GM21367 (cell line): ENCODE measurements at regions not wholly inside any gene's neighbourhood (a gene's known extent, or its start where the extent isn't known, plus 50 kb on each side); places are given as distances from the start of the nearest gene placed in this dataset.
"Not testable (repeated sequence)": the region's sequence is repeated elsewhere in the genome, so short reads cannot be mapped to it uniquely, and the experiment has no call there.

Source experiments
- ATAC-seq: cut with Tn5 transposase; IDR thresholded peaks from one replicate; pipeline ENCODE4 v1.9.1; 2021; ENCODE audit not compliant: unreplicated experiment

DNA sequence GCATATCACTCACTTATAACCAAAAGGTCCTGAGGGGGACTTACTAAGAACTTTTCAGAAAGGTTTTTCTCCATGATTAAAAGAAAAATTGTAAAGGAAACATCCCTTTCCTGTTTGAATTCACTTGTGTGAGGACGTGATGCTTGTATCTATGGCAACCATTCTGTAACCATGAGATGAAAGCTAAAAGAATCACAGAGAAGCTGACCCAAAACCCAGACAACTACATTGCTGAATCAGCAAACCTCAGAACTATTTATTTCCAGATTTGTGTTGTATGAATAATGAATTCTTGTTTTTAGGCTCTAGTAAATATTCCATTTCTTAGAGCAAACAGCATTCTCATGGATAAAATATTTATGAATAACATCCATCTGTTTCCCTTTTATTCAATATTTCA lies 91.2 kb downstream of the RCHY1 start:
- ATAC-seq = no peak

GRCh38 chr4:75412746-75413145 lies 101.5 kb downstream of the RCHY1 start:
- no peak for ATAC-seq

DNA sequence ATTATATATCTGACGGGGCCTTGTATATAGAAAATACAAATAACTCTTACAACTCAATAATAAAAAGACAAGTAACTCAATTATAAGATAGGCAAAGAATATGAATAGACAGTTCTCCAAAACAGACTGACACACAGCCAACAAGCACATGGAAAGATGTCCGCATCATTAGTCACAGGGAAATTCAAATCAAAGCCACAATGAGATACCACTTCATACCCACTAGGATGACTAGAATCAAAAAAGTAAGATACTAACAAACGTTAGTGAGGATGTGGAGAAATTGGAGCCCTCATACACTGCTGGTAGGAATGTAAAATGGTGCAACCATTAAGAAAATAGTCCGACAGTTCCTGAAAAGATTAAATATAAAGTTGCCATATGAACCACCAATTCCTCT lies 115.7 kb downstream of the RCHY1 start:
- no peak for ATAC-seq

DNA sequence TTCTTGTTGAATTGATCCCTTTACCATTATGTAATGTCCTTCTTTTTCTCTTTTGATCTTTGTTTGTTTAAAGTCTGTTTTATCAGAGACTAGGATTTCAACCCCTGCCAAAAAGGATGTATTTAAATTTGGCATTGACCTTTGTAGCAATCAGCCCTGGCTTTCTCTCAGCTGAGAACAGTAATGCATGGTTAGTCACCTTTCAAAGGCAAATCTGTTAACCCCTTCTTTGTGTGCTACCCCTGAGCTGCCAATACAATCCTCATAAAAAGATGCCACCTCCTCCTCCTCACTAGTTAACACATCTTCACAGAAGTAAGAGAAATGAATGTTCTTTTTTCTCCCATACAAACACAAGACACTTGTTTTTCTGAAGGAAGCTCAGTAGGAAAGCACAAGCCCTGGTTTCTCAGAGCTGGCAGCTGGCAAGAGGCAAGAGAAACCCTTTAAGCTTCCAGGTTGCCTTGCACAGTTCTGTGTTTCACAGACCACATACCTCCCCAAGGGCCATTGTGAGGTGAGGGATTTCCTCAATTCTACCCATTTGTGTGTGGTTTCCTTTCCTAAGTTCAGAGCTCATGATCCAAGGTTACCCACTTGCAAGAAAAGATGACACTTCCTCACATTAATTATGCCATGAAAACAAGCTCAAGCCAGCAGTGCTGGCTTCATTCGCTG lies 122.6 kb downstream of the RCHY1 start:
- ATAC-seq = no peak

DNA sequence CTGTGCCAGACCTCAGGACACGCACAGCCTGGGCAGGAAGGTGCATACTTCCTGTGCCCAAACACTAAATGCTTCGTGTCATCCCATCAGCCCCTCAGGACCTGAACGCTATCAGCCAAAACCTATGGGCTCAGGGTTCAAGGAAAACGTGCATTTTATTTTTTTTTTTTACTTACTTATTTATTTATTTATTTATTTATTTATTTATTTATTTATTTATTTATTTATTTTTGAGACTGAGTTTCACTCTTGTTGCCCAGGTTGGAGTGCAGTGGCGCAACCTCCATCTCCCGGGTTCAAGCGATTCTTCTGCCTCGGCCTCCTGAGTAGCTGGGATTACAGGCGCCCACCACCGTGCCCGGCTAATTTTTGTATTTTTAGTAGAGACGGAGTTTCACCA lies 127.8 kb downstream of the RCHY1 start:
- ATAC-seq = not testable (repeated sequence)

DNA sequence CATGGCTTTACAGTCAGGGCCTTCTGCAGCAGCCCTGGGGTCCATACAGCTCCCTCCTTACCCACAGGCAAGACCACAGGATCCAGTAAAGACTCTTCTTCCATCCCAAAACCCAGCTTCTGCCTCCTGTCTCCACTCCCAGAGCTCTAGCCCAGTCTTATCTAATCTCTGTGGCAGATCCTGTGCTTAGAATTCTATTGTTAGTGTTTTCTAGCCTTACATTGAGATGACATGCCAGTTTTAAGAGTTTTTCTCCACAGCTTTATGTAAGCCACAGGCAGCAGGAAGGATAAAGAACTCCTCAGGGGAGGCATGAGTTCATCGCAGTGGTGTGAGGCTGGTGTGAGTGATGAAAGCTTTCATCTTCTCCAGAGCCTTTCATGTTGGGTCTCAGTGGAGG lies 129.1 kb downstream of the RCHY1 start:
- ATAC-seq = no peak

DNA sequence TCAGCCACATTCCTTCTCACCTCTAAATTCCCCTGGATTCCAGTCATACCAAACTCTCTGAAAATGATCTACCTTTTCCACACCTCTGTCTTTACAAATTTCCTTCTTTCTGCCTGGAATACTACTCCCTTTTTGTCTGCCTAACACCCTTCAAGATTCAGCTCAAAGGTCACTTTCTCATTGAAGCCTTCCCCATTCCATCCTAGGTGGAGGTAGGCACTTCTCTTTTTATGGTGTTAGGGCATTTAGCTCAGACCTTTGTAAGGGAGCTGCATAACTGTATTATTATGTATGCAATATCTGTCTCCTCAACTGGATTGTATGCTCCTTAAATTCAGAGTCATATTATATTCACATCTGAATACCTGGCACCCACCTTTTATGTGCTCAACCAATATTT lies 137.7 kb downstream of the RCHY1 start:
- ATAC-seq = no peak

DNA sequence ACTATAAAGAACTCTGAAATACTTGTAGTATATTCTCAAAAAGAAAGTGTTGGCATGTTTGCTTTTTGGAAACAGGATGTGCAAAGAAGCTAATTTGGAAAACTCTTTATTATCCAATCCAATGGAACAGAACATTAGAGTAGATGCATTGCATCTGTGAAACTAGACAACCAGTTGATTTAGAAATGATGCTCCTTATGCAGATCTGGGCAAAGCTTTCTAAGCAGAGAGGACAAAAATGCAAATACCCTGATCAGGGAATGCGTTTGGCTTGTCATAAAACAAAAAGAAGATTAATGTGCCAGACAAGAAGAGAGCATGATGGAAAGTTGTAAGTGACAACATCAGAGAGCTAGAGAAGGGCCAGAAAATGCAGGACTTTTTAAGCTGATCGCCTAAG lies 142.3 kb downstream of the RCHY1 start:
- ATAC-seq = no peak

- ATAC-seq = no peak
Observed at GRCh38 chr4:75370576-75370975, 143.6 kb downstream of the RCHY1 start.

DNA sequence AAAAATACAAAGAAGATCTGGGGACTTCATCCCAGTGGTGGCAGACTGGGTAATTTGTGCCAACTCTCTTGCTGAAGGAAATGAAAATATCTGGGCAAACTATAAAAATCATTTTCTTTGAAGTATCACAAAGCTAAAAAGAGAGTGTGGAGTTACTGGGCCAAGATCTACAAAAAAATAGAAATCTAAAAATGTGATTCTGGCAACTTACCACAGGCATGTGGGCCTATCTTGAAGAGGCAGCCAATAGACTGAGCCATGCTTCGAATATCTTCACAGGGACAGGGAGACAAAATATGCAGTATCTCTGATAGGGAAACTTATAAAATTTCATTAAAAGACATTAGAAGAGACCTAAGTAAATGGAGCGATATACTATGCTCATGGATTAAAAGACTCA lies 168.8 kb downstream of the RCHY1 start:
- ATAC-seq = no peak

DNA sequence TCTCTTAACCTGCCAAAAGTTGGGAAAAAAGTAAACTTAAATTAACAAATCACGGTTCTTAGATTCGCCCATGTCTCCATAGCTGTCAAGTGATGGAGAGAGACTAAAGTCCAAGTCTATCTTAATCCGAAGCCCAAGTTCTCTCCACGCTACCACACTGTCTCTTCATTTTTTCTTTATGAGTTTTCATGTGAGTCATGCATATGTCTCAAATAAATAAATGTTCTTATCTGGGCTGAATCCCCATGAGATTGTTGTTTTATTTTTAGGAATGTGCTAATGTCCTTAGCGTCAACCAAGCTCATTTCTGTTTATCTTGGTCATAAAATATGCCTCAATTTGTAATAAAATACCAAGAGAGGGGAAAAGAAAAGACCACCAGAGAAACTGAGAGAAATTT lies 169.3 kb downstream of the RCHY1 start:
- no peak for ATAC-seq

DNA sequence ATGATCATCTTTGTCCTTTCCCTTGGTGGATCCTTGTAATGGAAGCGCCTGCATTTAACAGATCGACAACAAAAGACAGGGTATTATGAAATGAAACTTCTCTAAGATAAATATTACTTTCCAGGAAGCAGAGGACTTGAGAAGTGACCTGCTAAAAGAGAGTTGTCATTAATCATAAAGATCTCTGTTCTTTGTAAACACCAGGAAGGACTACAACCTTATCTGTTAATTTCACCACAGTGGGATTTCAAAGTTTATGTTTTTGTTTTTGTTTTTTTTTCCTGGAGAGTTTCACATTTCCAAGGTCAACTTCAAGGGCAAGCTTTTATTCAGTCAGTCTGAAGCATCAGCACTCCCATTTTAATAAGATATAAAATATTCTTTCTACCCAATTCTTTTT lies 170.9 kb downstream of the RCHY1 start:
- no peak for ATAC-seq

DNA sequence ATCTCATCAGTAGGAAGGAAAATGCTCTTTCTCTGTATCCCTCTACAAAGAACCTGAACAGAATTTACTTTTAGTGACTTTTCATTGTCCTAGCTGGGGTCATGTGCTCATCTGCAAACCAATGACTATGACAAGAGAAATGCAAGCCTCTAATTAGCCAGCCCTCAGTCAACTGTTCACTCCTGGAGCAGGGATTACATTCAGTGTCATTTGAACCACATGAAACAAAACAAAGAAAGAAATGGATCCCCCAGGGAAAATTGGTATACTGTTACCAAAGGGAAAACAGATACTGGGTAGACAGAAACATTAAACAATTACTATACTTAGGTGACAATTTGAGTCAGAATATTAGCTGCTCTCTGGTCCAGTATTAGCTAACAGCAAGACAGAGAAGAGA lies 173.6 kb downstream of the RCHY1 start:
- ATAC-seq = no peak

GRCh38 chr4:75338352-75338880 lies 175.8 kb downstream of the RCHY1 start:
- no peak for ATAC-seq

DNA sequence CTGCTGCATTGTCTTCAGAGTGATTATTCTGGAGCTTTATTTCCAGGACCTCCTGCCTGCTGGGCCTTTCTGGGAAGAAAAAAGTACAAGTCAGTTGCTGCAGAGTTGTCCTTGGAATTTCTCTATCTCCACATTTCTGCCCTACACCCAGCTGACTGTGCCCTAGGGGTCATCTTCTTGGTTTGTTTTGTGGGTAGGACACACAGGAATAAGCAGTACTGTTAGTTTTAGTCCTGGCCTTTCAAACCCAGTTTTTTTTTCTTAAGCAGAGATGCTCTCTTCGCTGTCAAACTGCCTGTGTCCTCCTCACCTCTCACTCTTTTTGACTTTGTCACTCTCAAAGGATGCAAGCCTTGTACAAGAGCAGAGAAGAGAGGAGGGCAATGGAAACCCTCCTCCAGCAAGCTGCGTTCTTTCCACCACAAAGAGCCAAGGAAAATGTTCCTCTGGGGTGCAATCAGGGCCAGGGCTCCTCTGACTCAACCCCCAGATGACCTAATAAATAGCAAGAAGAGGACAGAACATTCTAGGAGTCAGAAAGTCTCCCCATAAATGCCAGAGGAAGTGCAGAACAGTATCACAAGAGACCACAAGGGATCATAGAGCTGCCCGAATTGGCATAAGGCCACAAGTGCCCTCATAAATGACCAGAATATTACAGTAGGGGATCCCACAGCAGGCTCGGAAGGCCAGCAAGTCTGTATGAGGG lies 186.2 kb downstream of the RCHY1 start:
- no peak for ATAC-seq

DNA sequence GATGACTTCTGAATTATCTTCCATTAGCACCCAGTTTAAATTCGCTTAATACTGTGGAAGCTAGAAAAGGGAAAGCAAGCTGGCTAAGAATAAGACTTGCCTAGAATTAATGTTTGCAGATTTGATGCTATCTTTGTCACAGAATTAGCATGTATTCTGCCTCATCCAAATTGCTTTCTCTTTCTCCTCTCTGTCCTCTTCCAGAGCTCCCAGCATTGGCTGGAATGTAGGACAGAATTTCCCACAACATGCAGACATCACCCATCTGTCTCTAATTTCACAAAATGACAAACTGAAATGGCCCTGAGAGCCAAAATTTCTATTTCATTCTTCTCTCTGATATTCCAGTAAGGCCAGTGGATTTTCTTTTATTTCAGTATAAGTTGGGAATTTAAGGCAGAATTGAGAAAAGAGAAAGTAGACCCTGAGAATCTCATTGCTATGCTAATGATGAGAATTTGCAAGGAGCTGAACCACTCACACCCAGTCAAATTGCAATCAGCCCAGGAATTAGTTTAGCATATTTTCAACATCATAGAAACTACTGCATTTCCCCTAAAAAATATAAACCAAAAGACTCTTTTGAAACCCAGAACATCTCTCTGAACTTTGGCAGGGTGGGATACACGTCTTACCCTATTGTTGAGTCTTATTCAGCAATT lies 188.8 kb downstream of the RCHY1 start:
- no peak for ATAC-seq

DNA sequence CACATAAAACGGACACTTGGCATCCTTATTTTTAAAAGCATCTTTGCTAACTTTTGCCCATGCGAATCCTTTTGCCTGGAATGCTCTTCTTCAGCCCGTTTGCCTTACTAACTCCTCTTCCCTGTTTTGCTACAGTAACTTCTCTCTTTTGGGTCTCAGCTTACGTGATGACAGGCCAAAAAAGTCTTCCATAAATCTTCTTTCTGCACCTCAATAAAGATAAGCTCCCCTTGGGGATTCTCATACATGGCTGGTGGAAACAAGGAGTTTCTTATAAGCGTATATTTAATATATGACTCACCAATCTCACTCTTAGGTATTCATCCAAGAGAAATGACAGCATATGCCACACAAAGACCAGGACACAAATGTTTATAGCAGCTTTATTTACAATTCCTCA lies 192.7 kb downstream of the RCHY1 start:
- no peak for ATAC-seq

GRCh38 chr4:75317641-75318040 lies 196.6 kb downstream of the RCHY1 start:
- not testable (repeated sequence) for ATAC-seq

DNA sequence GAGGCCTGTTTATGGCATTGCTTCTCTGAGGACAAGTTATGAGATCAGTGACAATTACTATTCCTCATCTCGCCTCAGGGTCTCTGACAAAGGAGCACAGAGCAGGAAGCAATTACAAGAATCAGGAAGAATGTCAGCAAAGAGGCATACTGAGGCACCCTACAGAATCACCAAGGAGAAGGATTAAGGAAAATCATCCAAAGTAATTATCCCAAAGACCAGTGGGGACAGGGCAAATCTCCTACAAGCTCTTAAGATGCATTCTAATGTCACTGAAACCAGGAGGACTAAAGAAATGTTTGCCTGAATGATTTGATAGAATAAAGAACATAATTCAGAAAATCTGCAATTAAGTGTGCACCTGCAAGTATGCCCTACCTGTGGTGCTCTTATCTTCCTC lies 206.2 kb downstream of the RCHY1 start:
- no peak for ATAC-seq

DNA sequence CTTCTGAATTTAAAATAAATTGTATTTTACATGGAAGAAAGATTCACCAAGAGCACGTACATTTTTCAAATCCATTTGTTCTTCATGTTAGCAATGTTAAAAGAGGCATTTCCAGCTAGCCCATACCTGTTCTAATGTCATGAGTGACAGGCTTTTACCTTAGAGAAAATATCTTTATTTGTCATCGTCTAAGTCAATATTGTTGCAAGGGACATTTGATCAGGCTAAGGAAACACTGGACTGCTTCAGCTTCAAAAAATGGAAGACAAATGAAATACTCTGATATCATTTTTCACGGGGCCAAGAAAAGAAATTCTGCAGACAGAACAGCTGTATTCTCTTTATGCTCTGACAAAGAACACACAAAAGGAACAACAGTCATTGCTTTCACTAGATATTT lies 207.7 kb downstream of the RCHY1 start:
- ATAC-seq = no peak

GRCh38 chr4:75302648-75303047 lies 211.6 kb downstream of the RCHY1 start:
- ATAC-seq = no peak

DNA sequence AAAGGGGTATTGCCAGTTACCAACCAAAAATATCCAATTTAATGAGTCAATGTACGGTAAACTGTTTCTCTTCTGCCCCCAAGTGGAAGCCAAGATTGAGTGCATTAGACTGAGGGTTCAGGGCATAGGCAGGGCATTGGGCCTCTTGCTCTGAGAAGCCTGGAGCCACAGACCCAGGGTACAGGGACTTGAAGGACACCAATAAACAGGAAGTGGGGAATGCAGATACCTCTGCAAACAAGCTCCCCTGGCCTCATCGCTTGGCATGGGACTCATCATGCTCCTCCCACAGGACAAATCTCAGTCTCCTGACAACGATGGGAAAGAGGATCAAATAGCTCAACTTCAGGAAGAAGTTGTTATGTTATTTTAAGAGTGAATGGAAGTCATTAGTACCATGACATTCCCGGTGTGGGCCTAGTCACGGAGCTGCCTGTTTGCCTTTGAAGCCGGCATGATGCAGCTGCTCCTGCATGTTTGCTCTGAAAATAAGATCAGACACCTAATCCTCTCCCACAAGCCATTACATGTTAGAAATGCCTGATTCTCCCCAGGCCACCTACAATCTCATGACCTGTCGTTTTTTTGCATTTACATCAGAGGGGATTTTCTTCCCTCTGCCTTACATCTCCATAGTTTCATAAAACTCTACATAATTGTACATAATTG lies 224.2 kb downstream of the RCHY1 start:
- ATAC-seq = peak; percentile 62
